ENCODE measurements at regions not wholly inside any gene's neighbourhood (a gene's known extent, or its start where the extent isn't known, plus 50 kb on each side); places are given as distances from the start of the nearest gene placed in this dataset.
"Not testable (repeated sequence)": the region's sequence is repeated elsewhere in the genome, so short reads cannot be mapped to it uniquely, and the experiment has no call there.

GRCh38 chr14:105912641-105913180 is 386.3 kb downstream of the TMEM121 start:
- ChIA-PET POLR2A (ENCODE audit: low non-redundant PET) (no interaction called here), CTCF (no interaction called here)
- H3K27ac ChIP-seq, result no peak overlapping the region
- TF ChIP-seq CTCF (conservative IDR thresholded peaks at IDR 0.05; ENCODE audit: low read depth), result no peak
- DNase-seq (ENCODE audit: low spot score), result no peak

DNA sequence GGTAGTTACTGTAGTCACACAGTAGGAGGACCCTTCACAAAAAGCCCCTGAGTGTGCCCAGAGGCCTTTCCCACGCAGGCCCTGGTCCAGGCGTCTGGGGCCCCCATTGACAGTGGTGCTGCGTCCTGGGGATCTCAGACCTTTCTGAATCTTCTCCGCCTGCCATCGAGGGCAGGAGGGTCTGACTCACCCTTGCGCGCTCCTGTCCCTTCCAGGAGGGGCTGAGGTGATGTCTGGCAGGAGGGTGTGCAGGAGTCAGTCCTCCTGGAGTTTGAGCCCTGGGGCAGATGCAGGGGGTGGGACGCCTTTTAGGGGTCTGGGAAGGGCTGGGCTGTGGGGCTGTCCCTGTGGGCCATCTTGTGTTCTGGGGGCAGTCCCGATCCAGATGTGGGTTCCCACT is 386.8 kb downstream of the TMEM121 start:
- ChIA-PET CTCF (no interaction called here), POLR2A (ENCODE audit: low non-redundant PET) (no interaction called here)
- no peak overlapping the region for H3K27ac ChIP-seq
- no peak for DNase-seq (ENCODE audit: low spot score)
- no peak for TF ChIP-seq CTCF (conservative IDR thresholded peaks at IDR 0.05; ENCODE audit: low read depth)

DNA sequence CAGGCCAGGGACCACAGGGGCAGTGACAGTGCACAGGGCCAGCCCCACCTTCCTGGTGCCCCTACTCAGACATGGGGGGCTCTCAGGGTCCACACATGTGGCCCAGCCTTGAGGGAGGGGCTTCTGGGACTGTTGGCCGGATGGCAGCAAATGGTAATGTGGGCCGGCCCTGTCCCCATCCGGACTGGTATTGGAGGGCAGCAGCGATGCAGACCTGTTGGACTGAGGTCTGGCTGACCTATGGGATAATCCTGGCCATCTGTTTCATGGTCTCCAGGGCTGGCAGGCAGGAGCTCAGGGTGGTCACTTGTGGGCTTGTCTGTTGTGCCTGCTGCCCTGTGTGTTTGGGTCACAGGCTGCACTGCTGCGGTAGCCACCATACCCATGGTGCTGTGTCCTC is 387.5 kb downstream of the TMEM121 start:
- CTCF ChIA-PET, result no interaction called here
- DNase-seq (ENCODE audit: low spot score), result no peak
- H3K27ac ChIP-seq, result no peak overlapping the region
- POLR2A ChIA-PET (ENCODE audit: low non-redundant PET), result no interaction called here
- TF ChIP-seq CTCF (conservative IDR thresholded peaks at IDR 0.05; ENCODE audit: low read depth), result no peak

DNA sequence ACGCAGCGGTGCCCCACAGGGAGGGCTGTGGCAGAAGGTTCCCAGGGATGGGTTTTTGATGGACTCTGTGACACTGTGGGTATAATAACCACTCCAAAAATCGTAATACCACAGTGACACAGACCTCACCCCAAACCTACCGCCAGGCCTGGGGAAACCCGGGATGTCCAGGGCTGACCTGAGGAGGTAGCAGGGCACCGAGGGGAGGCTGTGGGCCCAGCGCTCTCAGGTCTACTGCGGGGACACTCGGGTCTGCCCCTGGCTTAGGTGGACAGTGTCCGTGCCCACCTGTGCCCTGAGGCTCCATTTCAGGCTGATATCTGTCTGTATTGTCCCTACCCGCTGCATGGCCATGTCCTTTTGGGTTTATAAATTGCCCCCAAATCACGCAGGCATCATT is 387.9 kb downstream of the TMEM121 start:
- CTCF ChIA-PET; DNase-seq (ENCODE audit: low spot score); POLR2A ChIA-PET (ENCODE audit: low non-redundant PET); H3K27ac ChIP-seq: not testable (repeated sequence)

DNA sequence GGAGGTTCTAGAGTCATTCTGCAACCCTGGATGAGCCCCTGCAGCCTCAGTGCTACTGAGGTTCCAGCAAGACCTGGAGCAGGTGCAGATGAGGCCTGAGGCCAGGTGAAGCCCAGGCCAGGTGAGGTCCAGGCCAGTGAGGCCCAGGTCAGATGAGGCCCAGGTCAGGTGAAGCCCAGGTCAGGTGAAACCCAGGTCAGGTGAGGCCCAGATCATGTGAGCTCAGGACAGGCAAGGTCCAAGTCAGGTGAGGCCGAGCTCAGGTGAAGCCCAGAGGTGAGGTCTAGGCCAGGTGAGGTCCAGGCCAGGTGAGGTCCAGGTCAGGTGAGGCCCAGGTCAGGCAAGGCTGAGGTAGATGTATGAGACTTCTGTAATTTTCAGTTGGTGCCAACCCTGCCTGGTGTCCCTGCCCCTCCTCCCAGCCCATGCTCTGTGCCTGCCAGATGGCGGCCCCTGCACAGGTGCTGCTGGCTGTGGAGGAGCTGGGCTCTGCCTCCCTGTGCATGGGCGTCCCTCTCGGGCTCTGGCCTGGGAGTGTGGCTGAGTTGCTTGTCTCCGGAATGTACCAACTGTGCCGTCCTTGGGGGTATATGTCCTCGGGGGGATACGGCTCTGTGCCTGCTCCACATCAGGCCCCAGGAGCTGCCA is 388.5 kb downstream of the TMEM121 start:
- CTCF ChIA-PET, result no interaction called here
- no peak for TF ChIP-seq CTCF (conservative IDR thresholded peaks at IDR 0.05; ENCODE audit: low read depth)

GRCh38 chr14:105915546-105915945 is 389.2 kb downstream of the TMEM121 start:
- POLR2A ChIA-PET (ENCODE audit: low non-redundant PET); CTCF ChIA-PET; H3K27ac ChIP-seq; DNase-seq (ENCODE audit: low spot score): not testable (repeated sequence)

More for the DNA sequence above, 388.5 kb downstream of the TMEM121 start:
- POLR2A ChIA-PET (ENCODE audit: low non-redundant PET), result no interaction called here
- H3K27ac ChIP-seq, result no peak overlapping the region
- no peak for DNase-seq (ENCODE audit: low spot score)

GRCh38 chr14:105917136-105917932 is 391.0 kb downstream of the TMEM121 start:
- CTCF ChIA-PET; H3K27ac ChIP-seq; POLR2A ChIA-PET (ENCODE audit: low non-redundant PET); DNase-seq (ENCODE audit: low spot score): not testable (repeated sequence)

DNA sequence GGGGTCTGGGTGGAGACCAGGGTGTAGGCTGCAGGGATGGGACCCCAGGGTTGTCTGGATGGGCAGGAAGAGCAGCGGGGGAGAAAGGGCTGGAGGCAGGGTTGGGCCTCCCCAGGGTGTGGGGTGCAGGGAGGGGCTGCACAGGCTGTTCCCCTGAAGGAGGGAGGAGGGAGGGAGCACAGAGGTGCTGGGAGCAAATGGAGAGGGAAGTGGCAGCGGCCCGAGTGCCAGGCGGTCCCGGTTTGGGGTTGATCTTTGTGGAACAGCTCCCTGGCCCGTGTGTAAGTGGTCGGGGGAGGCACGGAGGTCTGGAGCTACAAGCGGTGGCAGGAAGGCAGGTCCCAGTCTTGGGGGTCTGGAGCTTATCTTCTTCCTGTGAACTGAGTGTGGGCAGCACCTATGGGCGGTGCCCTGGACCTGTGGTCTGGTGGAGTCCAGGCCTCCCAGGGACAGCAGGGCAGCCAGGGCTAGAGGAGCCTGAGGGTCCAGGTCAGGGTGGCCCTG is 391.6 kb downstream of the TMEM121 start:
- no peak overlapping the region for H3K27ac ChIP-seq
- DNase-seq (ENCODE audit: low spot score), result no peak
- ChIA-PET CTCF (no interaction called here), POLR2A (ENCODE audit: low non-redundant PET) (no interaction called here)
- no peak for TF ChIP-seq CTCF (conservative IDR thresholded peaks at IDR 0.05; ENCODE audit: low read depth)
